ENCODE measurements at regions not wholly inside any gene's neighbourhood (a gene's known extent, or its start where the extent isn't known, plus 50 kb on each side); places are given as distances from the start of the nearest gene placed in this dataset.

DNA sequence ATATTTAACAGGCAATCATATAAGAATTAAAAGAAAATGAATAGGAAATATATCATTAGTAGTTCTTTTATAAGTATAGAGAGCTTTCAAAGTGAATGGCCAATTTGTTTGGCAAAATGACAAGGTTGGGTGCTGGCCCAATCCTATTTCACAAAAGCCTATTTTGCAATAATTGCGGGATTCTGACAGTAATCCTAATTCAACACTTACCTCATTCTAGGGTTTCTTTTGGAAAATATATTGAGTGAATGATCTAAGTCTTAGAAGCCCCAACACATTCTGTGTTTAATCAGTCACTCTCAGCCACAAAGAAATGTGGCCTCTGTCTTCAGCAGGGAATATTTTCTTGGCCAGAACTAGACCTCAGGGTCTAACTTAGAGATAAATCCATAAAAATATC, 835.9 kb upstream of the ZNF608 start:
- TF ChIP-seq ZNF274 (IDR thresholded peaks at IDR 0.05; ENCODE audit: low read depth, low read length) (no peak), YY1 (IDR thresholded peaks at IDR 0.05; ENCODE audit: insufficient read depth, insufficient read length) (no peak)
